ENCODE measurements at regions not wholly inside any gene's neighbourhood (a gene's known extent, or its start where the extent isn't known, plus 50 kb on each side); places are given as distances from the start of the nearest gene placed in this dataset.

GRCh38 chr15:38176691-38177090, 75.9 kb upstream of the SPRED1 start:
- no peak for DNase-seq (ENCODE audit: low spot score)

DNA sequence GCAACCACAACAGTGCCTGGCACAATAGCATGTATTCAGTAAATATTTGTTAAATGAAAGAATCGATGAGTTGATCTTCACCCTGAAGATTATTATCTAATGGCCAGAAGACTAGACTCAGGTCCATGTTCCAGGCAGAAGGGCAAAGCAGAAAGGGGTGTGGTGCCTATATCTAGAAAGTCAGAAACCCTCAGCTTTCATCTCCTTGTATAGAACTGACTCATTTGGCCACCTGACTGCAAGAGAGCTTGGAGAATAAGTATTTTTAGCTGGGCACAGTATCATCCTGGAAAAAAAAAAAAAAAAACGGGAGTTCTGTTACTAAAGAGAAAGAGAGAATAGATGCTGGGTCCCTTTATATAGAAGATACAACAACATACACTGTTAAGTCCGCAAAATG, 69.7 kb upstream of the SPRED1 start:
- DNase-seq (ENCODE audit: low spot score) = no peak

DNA sequence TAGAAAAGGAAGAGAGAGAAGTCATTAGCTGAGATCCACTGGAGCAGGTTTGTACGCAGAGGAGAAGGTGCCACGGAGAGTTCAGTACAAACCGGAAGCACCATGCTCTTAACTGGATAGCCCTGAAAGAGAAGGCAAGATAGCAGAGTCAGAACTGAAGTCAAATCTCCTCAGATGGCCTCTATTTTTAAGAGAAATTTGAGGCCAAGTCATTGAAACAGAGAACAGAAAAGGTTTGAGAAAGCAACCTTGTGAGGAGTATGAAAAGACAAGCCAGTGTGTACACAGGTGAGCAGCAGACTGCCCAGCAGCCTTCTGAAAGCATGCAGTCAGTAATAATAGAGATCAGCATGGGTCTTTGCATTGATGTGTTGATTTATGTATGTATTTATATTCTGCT, 66.1 kb upstream of the SPRED1 start:
- no peak for DNase-seq (ENCODE audit: low spot score)

DNA sequence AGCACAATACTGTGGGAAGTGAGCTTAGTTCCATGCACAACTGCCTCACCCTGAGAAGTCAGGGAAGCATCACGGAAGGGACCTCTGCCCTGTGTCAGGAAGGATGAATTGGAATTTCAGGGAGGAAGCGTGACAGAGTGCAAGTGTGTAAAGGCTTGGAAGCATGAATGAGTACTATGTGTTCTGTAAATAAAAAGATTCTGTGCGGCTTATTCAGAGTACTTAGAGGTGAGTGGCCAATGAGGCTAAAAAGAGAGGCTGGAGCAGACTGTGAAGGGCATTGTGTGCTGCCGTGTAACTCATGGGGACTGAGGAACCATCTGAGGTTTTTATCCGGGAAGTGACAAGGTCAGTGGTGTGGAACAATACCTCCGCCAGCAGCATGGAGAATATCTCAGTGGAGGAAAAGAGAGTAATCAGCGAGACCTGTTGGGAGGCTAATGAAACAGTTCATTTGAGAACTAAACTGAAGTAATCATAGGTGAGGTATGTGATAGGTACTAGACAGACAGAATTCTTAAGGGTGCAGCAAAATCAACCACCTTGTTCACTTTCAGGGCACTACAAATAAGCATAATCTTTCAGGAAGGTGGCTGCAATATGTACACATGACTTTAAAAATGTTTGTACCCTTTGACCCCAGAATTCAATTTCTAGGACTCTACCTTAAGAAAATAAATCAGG, 64.9 kb upstream of the SPRED1 start:
- no peak for DNase-seq (ENCODE audit: low spot score)

GRCh38 chr15:38189671-38190295, 62.9 kb upstream of the SPRED1 start:
- DNase-seq (ENCODE audit: low spot score) = no peak

GRCh38 chr15:38190501-38190900, 62.1 kb upstream of the SPRED1 start:
- no peak for DNase-seq (ENCODE audit: low spot score)

- no peak for DNase-seq (ENCODE audit: low spot score)
Observed at GRCh38 chr15:38192496-38192895, 60.1 kb upstream of the SPRED1 start.

- DNase-seq (ENCODE audit: low spot score) = no peak
Observed at GRCh38 chr15:38193496-38193895, 59.1 kb upstream of the SPRED1 start.

DNA sequence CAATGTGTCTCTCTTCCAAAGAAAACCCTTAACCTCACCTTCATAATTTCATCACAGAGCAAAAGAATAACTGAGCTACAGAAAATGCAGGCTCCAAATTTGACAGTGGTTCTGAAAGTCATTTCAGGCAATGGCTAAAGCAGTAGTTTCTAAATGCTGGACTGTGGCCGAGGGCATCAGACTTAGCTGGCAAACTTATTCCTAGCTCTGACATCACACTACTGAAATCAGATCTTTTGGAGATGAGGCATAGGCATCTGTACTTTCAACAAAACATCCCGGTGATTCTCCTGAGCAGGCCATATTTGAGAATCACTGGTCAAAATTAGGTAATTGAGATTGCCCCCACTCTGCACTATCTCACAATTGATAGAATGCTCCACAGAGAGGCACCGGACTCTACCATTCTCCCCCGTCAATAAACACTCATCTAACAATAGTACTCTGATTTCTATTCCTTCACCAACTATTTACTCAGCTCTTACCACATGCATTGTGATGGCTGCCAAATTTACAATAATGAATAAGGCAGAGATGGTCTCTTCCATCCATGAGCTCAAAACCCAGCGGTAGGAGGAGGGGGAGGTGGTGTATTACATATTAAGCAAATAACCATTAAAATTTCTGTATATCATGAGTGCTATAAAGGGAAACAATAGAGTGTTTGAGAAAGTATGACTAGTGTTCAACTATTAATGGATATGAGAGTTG, 57.3 kb upstream of the SPRED1 start:
- DNase-seq (ENCODE audit: low spot score) = no peak

GRCh38 chr15:38196076-38196475, 56.6 kb upstream of the SPRED1 start:
- no peak for DNase-seq (ENCODE audit: low spot score)

DNA sequence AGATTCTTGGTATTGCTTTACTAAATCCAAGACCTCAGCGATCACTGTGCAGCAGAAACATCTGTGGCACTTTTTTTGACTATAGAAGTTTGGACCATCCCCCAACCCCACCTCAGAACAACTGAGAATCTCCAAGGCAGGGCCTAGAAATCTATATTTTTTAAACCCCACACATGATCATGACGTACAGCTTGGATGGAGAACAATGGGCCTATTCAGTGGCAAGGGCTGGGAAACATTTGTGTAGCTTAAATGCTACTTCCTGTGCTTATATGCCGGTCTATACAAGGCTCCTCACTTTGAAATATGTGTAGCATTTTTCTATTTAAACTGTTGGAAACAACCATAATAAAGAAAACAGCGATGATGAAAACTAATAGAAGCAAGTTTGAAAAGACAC, 55.1 kb upstream of the SPRED1 start:
- DNase-seq (ENCODE audit: low spot score) = no peak

DNA sequence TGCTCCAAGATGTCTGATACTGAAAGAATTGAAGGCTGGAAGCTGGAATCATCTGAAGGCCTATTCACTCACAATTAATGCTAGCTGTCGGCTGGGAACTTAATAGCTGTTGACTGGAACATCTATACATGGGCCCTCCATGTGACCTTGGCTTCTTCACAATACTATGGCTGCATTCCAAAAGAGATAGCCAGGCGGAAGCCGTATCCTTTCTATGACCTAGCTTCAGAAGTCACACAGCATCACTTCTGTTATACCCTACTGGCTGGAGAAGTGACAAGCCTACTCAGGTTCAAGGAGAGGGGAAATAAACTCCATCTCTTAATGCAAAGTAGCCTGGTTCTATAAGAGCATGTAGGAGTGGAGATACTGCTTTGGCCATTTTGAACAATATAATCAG, 50.9 kb upstream of the SPRED1 start:
- no peak for DNase-seq (ENCODE audit: low spot score)

- DNase-seq (ENCODE audit: low spot score) = no peak
Observed at GRCh38 chr15:38202361-38202760, 50.3 kb upstream of the SPRED1 start.

All from AG08396 (cell line).